CD14-positive monocyte (primary cell): ENCODE measurements at regions not wholly inside any gene's neighbourhood (a gene's known extent, or its start where the extent isn't known, plus 50 kb on each side); places are given as distances from the start of the nearest gene placed in this dataset.

Experiments used
- DNase-seq, 3 donors: peaks; one replicate each; pipeline ENCODE4 v3.0.0-alpha.2; 2011 to 2022
- H2AFZ ChIP-seq: 2 replicates; pipeline ENCODE4 v1.6.0; 2012; ENCODE audit warnings: mild to moderate bottlenecking, low read depth, low read length, inconsistent platforms; ENCODE audit not compliant: insufficient read depth, poor library complexity, severe bottlenecking
- H3K27ac ChIP-seq, 2 donors: 1 replicate in 1 of 2; 2 replicates in 1 of 2; pipeline ENCODE4 v1.5.1; 2012 to 2013; ENCODE audit warnings: low read length in 2 of 2, control low read depth in 1 of 2, inconsistent platforms in 1 of 2, low read depth in 1 of 2, mild to moderate bottlenecking in 1 of 2
- H3K27me3 ChIP-seq, 2 donors: one replicate each; pipeline versions ENCODE4 v1.6.0 to v1.6.1; 2011 to 2013; ENCODE audit warnings: low read length in 2 of 2; ENCODE audit not compliant: control insufficient read depth in 2 of 2, insufficient read depth in 2 of 2
- H3K36me3 ChIP-seq, 2 donors: replicated peaks in 1 of 2; 1 replicate in 1 of 2; 2 replicates in 1 of 2; pipeline versions ENCODE4 v1.5.1 to v1.6.1; 2012 to 2013; ENCODE audit warnings: low read length in 2 of 2, control low read depth in 1 of 2, inconsistent platforms in 1 of 2, mild to moderate bottlenecking in 1 of 2; ENCODE audit not compliant: insufficient read depth in 2 of 2, control insufficient read depth in 1 of 2
- H3K4me1 ChIP-seq, 2 donors: 1 replicate in 1 of 2; 2 replicates in 1 of 2; pipeline versions ENCODE4 v1.5.1 to v1.6.1; 2012 to 2013; ENCODE audit warnings: low read length in 2 of 2, control low read depth in 1 of 2, inconsistent platforms in 1 of 2, mild to moderate bottlenecking in 1 of 2, moderate library complexity in 1 of 2; ENCODE audit not compliant: insufficient read depth in 2 of 2, control insufficient read depth in 1 of 2
- H3K4me2 ChIP-seq: replicated peaks from 2 replicates; pipeline ENCODE3; 2012; ENCODE audit warnings: low read length, moderate library complexity, mild to moderate bottlenecking; ENCODE audit not compliant: poor library complexity, severe bottlenecking; ENCODE audit errors: extremely low read depth
- H3K4me3 ChIP-seq, 3 experiments: fragments of 200-600 bp in 1 of 3; sonication (generic) in 1 of 3; replicated peaks in 1 of 3; 1 replicate in 2 of 3; 2 replicates in 1 of 3; pipeline ENCODE4 v1.5.1; 2011 to 2013; ENCODE audit warnings: low read length in 3 of 3, mild to moderate bottlenecking in 3 of 3, control low read depth in 2 of 3, low read depth in 2 of 3, inconsistent platforms in 1 of 3, moderate library complexity in 1 of 3
- H3K79me2 ChIP-seq: 2 replicates; pipeline ENCODE4 v1.6.0; 2012; ENCODE audit warnings: mild to moderate bottlenecking, control low read depth, inconsistent platforms, low read length, moderate library complexity; ENCODE audit not compliant: insufficient read depth
- H3K9ac ChIP-seq: 2 replicates; pipeline ENCODE4 v1.6.0; 2017; ENCODE audit warnings: low read length, mild to moderate bottlenecking; ENCODE audit not compliant: insufficient read depth, poor library complexity, severe bottlenecking
- H3K9me3 ChIP-seq, 2 donors: replicated peaks in 1 of 2; 1 replicate in 1 of 2; 2 replicates in 1 of 2; pipeline versions ENCODE4 v1.5.1 to v1.6.1; 2012 to 2013; ENCODE audit warnings: low read length in 2 of 2, control low read depth in 1 of 2; ENCODE audit not compliant: control insufficient read depth in 1 of 2, insufficient read depth in 1 of 2
- H4K20me1 ChIP-seq: 2 replicates; pipeline ENCODE4 v1.6.0; 2012; ENCODE audit warnings: mild to moderate bottlenecking, low read length, control low read depth, moderate library complexity; ENCODE audit not compliant: insufficient read depth
- H3K27ac Mint-ChIP-seq, 7 donors: one replicate each; pipeline ENCODE4 v1.8.0; 2020; ENCODE audit warnings: mild to moderate bottlenecking in 7 of 7, mixed read lengths in 7 of 7, moderate library complexity in 6 of 7, inconsistent platforms in 2 of 7
- H3K27me3 Mint-ChIP-seq, 3 donors: one replicate each; pipeline ENCODE4 v1.8.0; 2021 to 2022; ENCODE audit warnings: low read depth in 3 of 3, mild to moderate bottlenecking in 3 of 3, mixed read lengths in 3 of 3, moderate library complexity in 3 of 3, inconsistent platforms in 1 of 3
- H3K36me3 Mint-ChIP-seq, 2 donors: one replicate each; pipeline ENCODE4 v1.8.0; 2020; ENCODE audit warnings: mixed read lengths in 2 of 2, inconsistent platforms in 1 of 2, mild to moderate bottlenecking in 1 of 2
- H3K4me1 Mint-ChIP-seq: one replicate; pipeline ENCODE4 v1.8.0; 2020; ENCODE audit warnings: mild to moderate bottlenecking, mixed read lengths
- H3K4me3 Mint-ChIP-seq, 2 donors: one replicate each; pipeline ENCODE4 v1.8.0; 2020; ENCODE audit warnings: mild to moderate bottlenecking in 2 of 2, mixed read lengths in 2 of 2, moderate library complexity in 1 of 2
- H3K9me3 Mint-ChIP-seq, 7 donors: one replicate each; pipeline ENCODE4 v1.8.0; 2020 to 2022; ENCODE audit warnings: mixed read lengths in 7 of 7, mild to moderate bottlenecking in 6 of 7, moderate library complexity in 6 of 7, inconsistent platforms in 2 of 7
- CTCF ChIP-seq: fragments of 200-600 bp; IDR thresholded peaks from one replicate; pipeline ENCODE4 v1.8.0; 2022; ENCODE audit warnings: antibody characterized with exemption, mild to moderate bottlenecking
- WGBS: methylation state at CpG from one replicate; pipeline ENCODE4 v1.1.5; 2013; ENCODE audit warnings: missing lambda C conversion rate; ENCODE audit not compliant: insufficient coverage; 5-methylcytosine and 5-hydroxymethylcytosine counted together
- intact Hi-C, 2 donors: fragments of 100-400 bp; cut with micrococcal nuclease; formaldehyde crosslinking; loops; one replicate each; pipeline versions ENCODE4 v1.15.0 to v1.15.1; 2023

GRCh38 chr11:81705283-81705682 is 1028.4 kb downstream of the FAM181B start:
- H3K27ac ChIP-seq = no peak overlapping the region
- H3K79me2 ChIP-seq = no peaks in the 10 kb centered on the region
- Mint-ChIP-seq H3K4me1 (no peaks in the 10 kb centered on the region), H3K27ac (no peak overlapping the region), H3K27me3 (no peaks in the 10 kb centered on the region), H3K36me3 (no peaks in the 10 kb centered on the region), H3K9me3 (peaks cover 0 to 10% (median 0%) of the 10 kb centered on the region in 7 donors), H3K4me3 (no peak overlapping the region)
- H3K4me1 ChIP-seq = no peaks in the 10 kb centered on the region
- H2AFZ ChIP-seq = no peak overlapping the region
- no peaks in the 10 kb centered on the region for H4K20me1 ChIP-seq
- no peak overlapping the region for H3K4me3 ChIP-seq
- WGBS = 100% methylated on average over 2 of the region's 3 CpGs
- no peaks in the 10 kb centered on the region for H3K36me3 ChIP-seq
- H3K4me2 ChIP-seq = no peak overlapping the region
- no peak overlapping the region for H3K9ac ChIP-seq
- intact Hi-C loops = no loop called here
- H3K9me3 ChIP-seq = no peaks in the 10 kb centered on the region
- no peaks in the 10 kb centered on the region for H3K27me3 ChIP-seq
- no peak for DNase-seq
- TF ChIP-seq CTCF = no peak

GRCh38 chr11:81700076-81700475 is 1033.6 kb downstream of the FAM181B start:
- WGBS = no CpG with 5 or more reads among the region's 1 CpG
- Histone ChIP-seq H2AFZ (no peak overlapping the region), H3K27ac (no peak overlapping the region), H3K4me2 (no peak overlapping the region), H3K9me3 (no peaks in the 10 kb centered on the region), H3K4me3 (no peak overlapping the region), H3K9ac (no peak overlapping the region), H3K79me2 (no peaks in the 10 kb centered on the region), H4K20me1 (no peaks in the 10 kb centered on the region), H3K36me3 (no peaks in the 10 kb centered on the region), H3K4me1 (no peaks in the 10 kb centered on the region), H3K27me3 (no peaks in the 10 kb centered on the region)
- DNase-seq = no peak
- intact Hi-C loops = no loop called here
- no peak overlapping the region for H3K27ac Mint-ChIP-seq
- no peaks in the 10 kb centered on the region for H3K4me1 Mint-ChIP-seq
- no peak overlapping the region for H3K4me3 Mint-ChIP-seq
- H3K36me3 Mint-ChIP-seq = no peaks in the 10 kb centered on the region
- H3K27me3 Mint-ChIP-seq = no peaks in the 10 kb centered on the region
- TF ChIP-seq CTCF = no peak
- peaks cover 2 to 14% (median 8%) of the 10 kb centered on the region in 7 donors for H3K9me3 Mint-ChIP-seq
